ENCODE measurements at regions not wholly inside any gene's neighbourhood (a gene's known extent, or its start where the extent isn't known, plus 50 kb on each side); places are given as distances from the start of the nearest gene placed in this dataset.

GRCh38 chrX:98523521-98523920 is 1639.8 kb downstream of the RPA4 start:
- DNase-seq (ENCODE audit: low read depth, low spot score): no peak

- peak; percentile 15 for DNase-seq (ENCODE audit: low read depth, low spot score)
Measured at GRCh38 chrX:98548519-98548918, 1664.8 kb downstream of the RPA4 start.

- no peak for DNase-seq (ENCODE audit: low read depth, low spot score)
Measured at GRCh38 chrX:98568795-98569194, 1685.1 kb downstream of the RPA4 start.

- DNase-seq (ENCODE audit: low read depth, low spot score): no peak
Measured at GRCh38 chrX:98605941-98606340, 1722.2 kb downstream of the RPA4 start.

GRCh38 chrX:98607739-98608138 is 1724.0 kb downstream of the RPA4 start:
- DNase-seq (ENCODE audit: low read depth, low spot score): no peak

GRCh38 chrX:98627645-98628044 is 1743.9 kb downstream of the RPA4 start:
- DNase-seq (ENCODE audit: low read depth, low spot score): no peak

GRCh38 chrX:98637451-98637850 is 1753.7 kb downstream of the RPA4 start:
- no peak for DNase-seq (ENCODE audit: low read depth, low spot score)

GRCh38 chrX:98646351-98646750 is 1762.6 kb downstream of the RPA4 start:
- no peak for DNase-seq (ENCODE audit: low read depth, low spot score)

- no peak for DNase-seq (ENCODE audit: low read depth, low spot score)
Measured at GRCh38 chrX:98654565-98654964, 1755.5 kb downstream of the PCDH19 start.
